ENCODE measurements at regions not wholly inside any gene's neighbourhood (a gene's known extent, or its start where the extent isn't known, plus 50 kb on each side); places are given as distances from the start of the nearest gene placed in this dataset.

GRCh38 chr6:3938715-3939367, 89.7 kb downstream of the FAM50B start:
- peaks cover 0 to 4% (median 0%) of the 10 kb centered on the region in 3 donors for H3K27me3 ChIP-seq
- DNase-seq, result no peak
- no peaks in the 10 kb centered on the region for H3K36me3 ChIP-seq
- no peaks in the 10 kb centered on the region for H3K9me3 ChIP-seq
- H3K4me3 ChIP-seq, result no peak overlapping the region
- in situ Hi-C loops (cut with MboI; ENCODE audit: low sequenced_read_pairs in 4 of 4) (loop anchor here in 3 of 4 donors (10.0 kb wide), 3 partner anchors 54 to 194 kb away; partner anchors contain the start of gene FAM50B (in 1 of the 3)), intact Hi-C loops (cut with DNase I; ENCODE audit: low total_unique reads) (loop anchor here (5.0 kb wide), 1 partner anchor 53 kb away; no protein-coding TSS in a partner anchor)
- no peak overlapping the region for H3K27ac ChIP-seq
- ATAC-seq, result no peak
- TF ChIP-seq CTCF (IDR thresholded peaks at IDR 0.05 in 4 of 5, conservative IDR thresholded peaks at IDR 0.05 in 1 of 5), result no peak
- TF ChIP-seq POLR2A (IDR thresholded peaks at IDR 0.05), result no peak
- H3K4me1 ChIP-seq, result no peaks in the 10 kb centered on the region

DNA sequence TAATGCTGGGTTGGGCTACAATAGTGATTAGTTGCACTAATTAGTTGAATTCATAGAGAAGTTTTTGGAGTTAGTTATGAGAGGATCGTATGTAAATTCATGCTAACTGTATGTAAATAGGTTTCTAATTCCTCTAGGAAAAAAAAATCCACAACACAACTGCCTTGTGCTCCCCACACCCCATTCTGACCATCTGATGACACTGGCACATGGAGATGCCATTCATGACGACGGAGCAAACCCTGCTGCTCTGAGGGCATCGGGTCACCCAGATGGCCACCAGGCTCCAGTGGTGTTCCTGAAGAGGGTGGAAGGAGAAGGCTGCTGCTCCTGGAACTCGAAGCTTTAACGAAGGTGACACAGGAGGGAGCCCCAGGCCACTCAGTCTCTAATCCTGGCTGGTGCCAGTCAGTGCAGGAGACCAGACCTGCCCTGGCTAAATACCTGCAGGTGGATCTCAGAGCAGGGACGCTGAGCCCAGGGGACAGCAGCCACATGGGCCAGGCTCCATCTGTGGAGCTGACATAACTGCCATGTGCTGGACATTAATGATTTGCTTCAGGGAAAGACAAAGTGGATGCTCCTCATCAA, 90.3 kb downstream of the FAM50B start:
- H3K27ac ChIP-seq, result no peak overlapping the region
- no peak overlapping the region for H3K4me3 ChIP-seq
- H3K36me3 ChIP-seq, result no peaks in the 10 kb centered on the region
- TF ChIP-seq POLR2A (IDR thresholded peaks at IDR 0.05), result no peak
- no peak for TF ChIP-seq CTCF (IDR thresholded peaks at IDR 0.05 in 4 of 5, conservative IDR thresholded peaks at IDR 0.05 in 1 of 5)
- H3K9me3 ChIP-seq, result no peaks in the 10 kb centered on the region
- DNase-seq, result no peak
- in situ Hi-C loops (cut with MboI; ENCODE audit: low sequenced_read_pairs in 4 of 4) (loop anchor here in 3 of 4 donors (10.0 kb wide), 3 partner anchors 55 to 195 kb away; partner anchors contain the start of gene FAM50B (in 1 of the 3)), intact Hi-C loops (cut with DNase I; ENCODE audit: low total_unique reads) (loop anchor here (5.0 kb wide), 1 partner anchor 53 kb away; no protein-coding TSS in a partner anchor)
- no peak for ATAC-seq
- no peaks in the 10 kb centered on the region for H3K4me1 ChIP-seq
- H3K27me3 ChIP-seq, result peaks cover 0 to 4% (median 2%) of the 10 kb centered on the region in 3 donors

- intact Hi-C loops (cut with DNase I; ENCODE audit: low total_unique reads), result loop anchor here (5.0 kb wide), 1 partner anchor 52 kb away; no protein-coding TSS in a partner anchor
- peaks cover 0 to 7% (median 6%) of the 10 kb centered on the region in 3 donors for H3K27me3 ChIP-seq
- ATAC-seq, result no peak
Measured at GRCh38 chr6:3939964-3940363, 90.8 kb downstream of the FAM50B start.

GRCh38 chr6:3940703-3941102, 91.5 kb downstream of the FAM50B start:
- DNase-seq (no peak), ATAC-seq (no peak)
- Histone ChIP-seq H3K36me3 (no peaks in the 10 kb centered on the region), H3K9me3 (no peaks in the 10 kb centered on the region), H3K27ac (no peak overlapping the region), H3K4me1 (no peaks in the 10 kb centered on the region), H3K27me3 (peaks cover 0 to 9% (median 8%) of the 10 kb centered on the region in 3 donors), H3K4me3 (no peak overlapping the region)
- intact Hi-C loops (cut with DNase I; ENCODE audit: low total_unique reads) (no loop called here), in situ Hi-C loops (cut with MboI; ENCODE audit: low sequenced_read_pairs in 4 of 4) (no loop called here)
- no peak for TF ChIP-seq CTCF (IDR thresholded peaks at IDR 0.05 in 4 of 5, conservative IDR thresholded peaks at IDR 0.05 in 1 of 5)
- no peak for TF ChIP-seq POLR2A (IDR thresholded peaks at IDR 0.05)

More at GRCh38 chr6:3939964-3940363, 90.8 kb downstream of the FAM50B start:
- Histone ChIP-seq H3K36me3 (no peaks in the 10 kb centered on the region), H3K4me3 (no peak overlapping the region), H3K9me3 (no peaks in the 10 kb centered on the region), H3K4me1 (no peaks in the 10 kb centered on the region), H3K27ac (no peak overlapping the region)
- in situ Hi-C loops (cut with MboI; ENCODE audit: low sequenced_read_pairs in 4 of 4), result loop anchor here in 3 of 4 donors (10.0 kb wide), 3 partner anchors 55 to 195 kb away; partner anchors contain the start of gene FAM50B (in 1 of the 3)
- TF ChIP-seq POLR2A (IDR thresholded peaks at IDR 0.05) (no peak), CTCF (IDR thresholded peaks at IDR 0.05 in 4 of 5, conservative IDR thresholded peaks at IDR 0.05 in 1 of 5) (no peak)
- no peak for DNase-seq
